PC-9 (cell line): ENCODE measurements at regions not wholly inside any gene's neighbourhood (a gene's known extent, or its start where the extent isn't known, plus 50 kb on each side); places are given as distances from the start of the nearest gene placed in this dataset.

Experiments
- CTCF ChIP-seq: fragments of 200-600 bp; sonication (generic); conservative IDR thresholded peaks from 2 replicates; pipeline ENCODE4 v1.6.1; 2017; ENCODE audit warnings: mixed run types, antibody characterized with exemption, mild to moderate bottlenecking, moderate library complexity
- EZH2 ChIP-seq: fragments of 200-600 bp; sonication (generic); IDR thresholded peaks from 2 replicates; pipeline ENCODE4 v1.8.0; 2017; ENCODE audit warnings: antibody characterized with exemption, low read depth

- no peak for TF ChIP-seq EZH2
- TF ChIP-seq CTCF: no peak
Measured at GRCh38 chr6:135779213-135779612, 72.3 kb upstream of the PDE7B start.
